ENCODE measurements at regions not wholly inside any gene's neighbourhood (a gene's known extent, or its start where the extent isn't known, plus 50 kb on each side); places are given as distances from the start of the nearest gene placed in this dataset.

DNA sequence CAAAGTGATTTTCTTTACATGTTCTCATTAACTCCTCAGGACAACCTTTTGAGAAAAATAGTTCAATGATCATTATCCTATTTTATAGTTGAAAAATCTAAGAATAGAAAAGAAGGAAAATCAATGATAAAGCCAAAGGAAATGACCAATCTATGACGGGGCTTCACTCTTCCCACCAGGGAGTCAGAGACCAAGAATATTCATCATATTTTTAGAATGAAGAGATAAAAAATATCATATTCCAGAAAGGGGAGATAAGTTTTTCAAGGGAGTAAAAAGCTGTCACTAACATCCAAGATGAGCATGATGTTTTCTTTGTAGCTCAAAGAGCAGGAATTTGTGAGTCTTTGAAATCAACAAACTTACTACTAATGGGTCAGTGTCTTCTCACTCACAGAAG lies 71.5 kb upstream of the LPP start:
- Histone ChIP-seq H3K27me3 (ENCODE audit: control insufficient read depth in 2 of 2, insufficient read depth in 2 of 2, low read length in 2 of 2) (peaks cover 0 to 2% of the 10 kb centered on the region in 2 experiments), H3K79me2 (ENCODE audit: control insufficient read depth, insufficient read depth, low read length) (no peaks in the 10 kb centered on the region), H3K4me3 (replicated peaks in 1 of 3; ENCODE audit: insufficient read depth in 1 of 3, low read depth in 1 of 3, low read length in 3 of 3) (no peak overlapping the region), H3K9me3 (replicated peaks; ENCODE audit: control insufficient read depth, insufficient read depth, low read length) (no peaks in the 10 kb centered on the region), H3K4me1 (ENCODE audit: control insufficient read depth, extremely low read depth, insufficient read depth, low read length) (no peaks in the 10 kb centered on the region), H2AFZ (ENCODE audit: low read depth, low read length) (no peak overlapping the region), H3K9me1 (replicated peaks; ENCODE audit: control insufficient read depth, extremely low read depth, insufficient read depth, low read length) (no peaks in the 10 kb centered on the region), H3K36me3 (ENCODE audit: control insufficient read depth in 2 of 2, extremely low read depth in 1 of 2, insufficient read depth in 2 of 2, low read length in 2 of 2) (no peaks in the 10 kb centered on the region), H4K20me1 (replicated peaks; ENCODE audit: control insufficient read depth, extremely low read depth, insufficient read depth, low read length) (no peaks in the 10 kb centered on the region), H3K4me2 (ENCODE audit: insufficient read depth, low read length) (no peak overlapping the region), H3K9ac (replicated peaks; ENCODE audit: extremely low read depth, insufficient read depth, low read length) (no peak overlapping the region), H3K27ac (ENCODE audit: insufficient read depth, low read depth, low read length) (no peak overlapping the region)
- DNase-seq (ENCODE audit: low read depth, low spot score) (no peak), FAIRE-seq (no peak)
- POLR2A ChIA-PET = no interaction called here
- dilution Hi-C loops (cut with MboI; ENCODE audit: extremely low pct_ligation_motif_present, low sequenced_read_pairs) = no loop called here
- BruUV-seq (replicated peaks) = no TSS peak
- CTCF ChIA-PET = interaction anchor here (0.6 to 1.4 kb wide), 4 partner anchors 10 to 50 kb away, joined by 3 to 5 read pairs (median 4); no protein-coding TSS in a partner anchor
- TF ChIP-seq FOS (IDR thresholded peaks at IDR 0.05; ENCODE audit: borderline replicate concordance, insufficient read depth, low read length) (peak; percentile 25), EZH2 (IDR thresholded peaks at IDR 0.05; ENCODE audit: borderline replicate concordance, low read depth, low read length, severe bottlenecking) (no peak)
- intact Hi-C loops (cut with micrococcal nuclease) = no loop called here

DNA sequence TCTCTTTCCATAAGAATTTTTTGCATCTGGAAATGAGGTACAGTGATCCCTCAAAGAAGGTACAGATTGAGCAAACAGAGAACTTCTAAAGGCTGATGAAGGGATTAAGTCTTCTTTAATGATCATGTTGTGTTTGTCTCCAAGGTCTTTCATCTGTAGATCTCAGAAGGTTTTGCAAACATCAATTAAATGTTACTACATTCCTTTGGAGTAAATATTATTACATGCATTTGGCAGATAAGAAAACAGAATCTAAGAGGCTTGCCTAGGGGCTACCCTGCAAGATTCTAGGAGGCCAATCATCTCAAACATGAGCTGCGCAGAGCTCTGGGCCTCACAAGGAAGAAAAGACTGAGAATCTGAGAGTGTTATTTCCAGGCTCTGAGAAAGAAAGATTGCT lies 70.9 kb upstream of the LPP start:
- no peaks in the 10 kb centered on the region for H3K9me3 ChIP-seq (replicated peaks; ENCODE audit: control insufficient read depth, insufficient read depth, low read length)
- POLR2A ChIA-PET = no interaction called here
- no peaks in the 10 kb centered on the region for H4K20me1 ChIP-seq (replicated peaks; ENCODE audit: control insufficient read depth, extremely low read depth, insufficient read depth, low read length)
- no peaks in the 10 kb centered on the region for H3K9me1 ChIP-seq (replicated peaks; ENCODE audit: control insufficient read depth, extremely low read depth, insufficient read depth, low read length)
- H3K4me3 ChIP-seq (replicated peaks in 1 of 3; ENCODE audit: insufficient read depth in 1 of 3, low read depth in 1 of 3, low read length in 3 of 3) = no peak overlapping the region
- CTCF ChIA-PET = interaction anchor here (0.6 to 1.3 kb wide), 2 partner anchors 45 to 733 kb away, joined by 3 read pairs; no protein-coding TSS in a partner anchor
- H3K36me3 ChIP-seq (ENCODE audit: control insufficient read depth in 2 of 2, extremely low read depth in 1 of 2, insufficient read depth in 2 of 2, low read length in 2 of 2) = no peaks in the 10 kb centered on the region
- dilution Hi-C loops (cut with MboI; ENCODE audit: extremely low pct_ligation_motif_present, low sequenced_read_pairs) = no loop called here
- no peak for DNase-seq (ENCODE audit: low read depth, low spot score)
- no peak overlapping the region for H3K9ac ChIP-seq (replicated peaks; ENCODE audit: extremely low read depth, insufficient read depth, low read length)
- H3K27ac ChIP-seq (ENCODE audit: insufficient read depth, low read depth, low read length) = no peak overlapping the region
- TF ChIP-seq EZH2 (IDR thresholded peaks at IDR 0.05; ENCODE audit: borderline replicate concordance, low read depth, low read length, severe bottlenecking) (no peak), GATA2 (IDR thresholded peaks at IDR 0.05; ENCODE audit: insufficient read depth, insufficient read length, low read depth, low read length) (no peak), MYC (IDR thresholded peaks at IDR 0.05; ENCODE audit: low read depth, low read length) (no peak), POLR2A (IDR thresholded peaks at IDR 0.05; ENCODE audit: low read depth, low read length) (no peak), JUN (IDR thresholded peaks at IDR 0.05; ENCODE audit: borderline replicate concordance, insufficient read depth, insufficient read length, low read depth) (no peak), POLR2AphosphoS5 (IDR thresholded peaks at IDR 0.05; ENCODE audit: insufficient read depth, low read depth, low read length) (no peak), FOS (IDR thresholded peaks at IDR 0.05; ENCODE audit: borderline replicate concordance, insufficient read depth, low read length) (no peak)
- TF ChIP-seq, protein P1, sequence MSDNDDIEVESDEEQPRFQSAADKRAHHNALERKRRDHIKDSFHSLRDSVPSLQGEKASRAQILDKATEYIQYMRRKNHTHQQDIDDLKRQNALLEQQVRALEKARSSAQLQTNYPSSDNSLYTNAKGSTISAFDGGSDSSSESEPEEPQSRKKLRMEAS (IDR thresholded peaks at IDR 0.05; ENCODE audit: insufficient read depth, insufficient read length) = no peak
- TF ChIP-seq, protein P2, sequence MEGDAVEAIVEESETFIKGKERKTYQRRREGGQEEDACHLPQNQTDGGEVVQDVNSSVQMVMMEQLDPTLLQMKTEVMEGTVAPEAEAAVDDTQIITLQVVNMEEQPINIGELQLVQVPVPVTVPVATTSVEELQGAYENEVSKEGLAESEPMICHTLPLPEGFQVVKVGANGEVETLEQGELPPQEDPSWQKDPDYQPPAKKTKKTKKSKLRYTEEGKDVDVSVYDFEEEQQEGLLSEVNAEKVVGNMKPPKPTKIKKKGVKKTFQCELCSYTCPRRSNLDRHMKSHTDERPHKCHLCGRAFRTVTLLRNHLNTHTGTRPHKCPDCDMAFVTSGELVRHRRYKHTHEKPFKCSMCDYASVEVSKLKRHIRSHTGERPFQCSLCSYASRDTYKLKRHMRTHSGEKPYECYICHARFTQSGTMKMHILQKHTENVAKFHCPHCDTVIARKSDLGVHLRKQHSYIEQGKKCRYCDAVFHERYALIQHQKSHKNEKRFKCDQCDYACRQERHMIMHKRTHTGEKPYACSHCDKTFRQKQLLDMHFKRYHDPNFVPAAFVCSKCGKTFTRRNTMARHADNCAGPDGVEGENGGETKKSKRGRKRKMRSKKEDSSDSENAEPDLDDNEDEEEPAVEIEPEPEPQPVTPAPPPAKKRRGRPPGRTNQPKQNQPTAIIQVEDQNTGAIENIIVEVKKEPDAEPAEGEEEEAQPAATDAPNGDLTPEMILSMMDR (IDR thresholded peaks at IDR 0.05; ENCODE audit: extremely low read depth in 1 of 2, insufficient read depth in 1 of 2, low read depth in 1 of 2, low read length in 2 of 2) = no peak
- BruUV-seq (replicated peaks) = no TSS peak
- peak; percentile 31 for FAIRE-seq
- H3K4me1 ChIP-seq (ENCODE audit: control insufficient read depth, extremely low read depth, insufficient read depth, low read length) = no peaks in the 10 kb centered on the region
- H3K79me2 ChIP-seq (ENCODE audit: control insufficient read depth, insufficient read depth, low read length) = no peaks in the 10 kb centered on the region
- no peak overlapping the region for H2AFZ ChIP-seq (ENCODE audit: low read depth, low read length)
- intact Hi-C loops (cut with micrococcal nuclease) = no loop called here
- H3K4me2 ChIP-seq (ENCODE audit: insufficient read depth, low read length) = no peak overlapping the region
- peaks cover 0 to 2% of the 10 kb centered on the region in 2 experiments for H3K27me3 ChIP-seq (ENCODE audit: control insufficient read depth in 2 of 2, insufficient read depth in 2 of 2, low read length in 2 of 2)
